ENCODE measurements at regions not wholly inside any gene's neighbourhood (a gene's known extent, or its start where the extent isn't known, plus 50 kb on each side); places are given as distances from the start of the nearest gene placed in this dataset.

DNA sequence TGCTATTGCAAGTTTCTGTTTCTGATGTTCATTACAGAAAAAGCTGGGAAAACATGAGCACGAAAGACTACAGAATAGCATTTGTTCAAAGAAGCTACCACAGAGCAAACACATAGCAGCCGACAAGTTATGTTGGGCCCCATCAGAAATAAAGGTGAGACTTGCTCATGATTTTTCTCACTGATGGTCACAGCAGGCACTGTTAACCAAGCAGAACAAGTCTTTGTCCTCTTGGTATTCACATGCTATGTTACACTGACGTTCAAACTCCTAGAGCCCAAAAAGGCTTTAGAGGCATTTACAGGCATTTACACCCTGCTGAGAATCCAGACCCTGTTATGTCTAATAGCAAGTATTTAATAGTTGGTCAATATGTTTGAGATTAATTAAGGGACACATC is 235.0 kb upstream of the HNMT start:
- DNase-seq: no peak

DNA sequence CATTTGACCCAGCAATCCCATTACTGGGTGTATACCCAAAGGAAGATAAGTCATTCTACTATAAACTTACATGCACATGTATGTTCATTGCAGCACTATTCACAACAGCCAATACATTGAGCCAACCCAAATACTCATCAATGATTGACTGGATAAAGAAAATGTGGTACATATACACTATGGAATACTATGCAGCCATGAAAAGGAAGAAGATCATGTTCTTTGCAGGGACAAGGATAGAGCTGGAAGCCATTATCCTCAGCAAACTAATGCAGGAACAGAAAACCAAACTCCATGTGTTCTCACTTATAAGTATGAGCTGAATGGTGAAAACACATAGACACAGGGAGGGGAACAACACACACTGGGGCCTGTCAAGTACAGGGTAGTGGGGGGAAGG is 226.7 kb upstream of the HNMT start:
- DNase-seq: no peak

DNA sequence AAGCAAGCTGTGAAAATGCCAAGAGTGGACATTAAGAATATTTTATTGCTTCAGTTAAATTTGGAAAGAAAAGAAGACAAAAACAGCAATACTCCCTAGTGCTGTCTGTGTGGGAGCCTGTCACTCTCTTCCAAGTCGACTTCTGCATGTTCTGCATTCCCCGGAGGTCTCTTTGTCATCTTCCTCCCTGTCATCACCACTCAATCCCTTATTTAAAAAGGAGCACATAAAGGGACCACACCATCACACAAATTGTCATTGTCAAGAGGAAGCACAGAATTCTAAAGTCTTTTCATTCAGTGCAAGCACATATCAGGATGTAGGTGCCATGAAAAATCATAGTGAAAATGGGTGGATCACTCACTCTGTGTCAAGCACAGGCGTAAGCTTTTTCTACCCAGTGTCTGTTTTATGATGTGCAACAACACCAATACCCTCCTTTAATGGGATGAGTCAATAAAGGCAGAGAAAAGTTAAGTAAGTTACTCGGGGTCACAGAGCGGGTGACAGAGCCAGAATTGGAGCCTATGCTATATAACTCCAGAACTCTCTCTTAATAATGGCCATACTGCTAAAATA is 222.4 kb upstream of the HNMT start:
- no peak for DNase-seq

DNA sequence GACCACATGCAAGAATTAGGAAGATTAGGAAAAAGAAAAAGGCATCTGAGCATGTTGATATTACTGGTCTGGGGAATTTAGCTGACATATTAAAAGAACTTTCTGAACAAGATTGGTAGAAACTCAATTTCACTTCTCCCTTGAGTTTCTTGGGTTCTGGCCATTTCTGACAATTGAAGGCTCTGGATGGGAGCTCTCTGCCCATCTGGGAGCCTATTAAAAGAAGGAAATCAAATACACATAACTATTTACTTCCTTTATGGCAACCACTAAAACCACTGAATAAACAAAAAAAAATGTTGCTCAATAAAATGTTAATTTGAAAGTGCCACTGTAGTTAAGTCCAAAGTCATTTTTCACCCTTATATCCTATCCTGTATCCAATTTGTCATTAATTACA is 216.8 kb upstream of the HNMT start:
- no peak for DNase-seq

DNA sequence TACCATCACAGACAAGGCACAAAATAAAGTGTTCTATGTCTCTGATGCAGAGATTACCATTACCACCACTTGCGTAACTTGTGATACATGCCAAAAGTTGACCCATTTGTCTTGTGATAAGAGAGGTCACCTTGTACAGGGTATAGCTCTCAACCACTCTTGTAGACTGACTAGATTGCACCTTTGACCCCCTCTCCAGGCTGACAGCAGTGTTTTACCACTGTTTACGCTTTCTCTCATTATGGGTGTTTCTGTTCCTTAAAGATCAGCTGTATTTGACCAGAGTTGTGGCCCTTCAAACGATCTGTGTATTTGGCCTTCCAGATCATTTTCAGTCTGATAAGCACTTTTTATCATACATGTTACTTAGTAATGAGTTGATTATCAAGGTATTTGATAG is 215.7 kb upstream of the HNMT start:
- no peak for DNase-seq

DNA sequence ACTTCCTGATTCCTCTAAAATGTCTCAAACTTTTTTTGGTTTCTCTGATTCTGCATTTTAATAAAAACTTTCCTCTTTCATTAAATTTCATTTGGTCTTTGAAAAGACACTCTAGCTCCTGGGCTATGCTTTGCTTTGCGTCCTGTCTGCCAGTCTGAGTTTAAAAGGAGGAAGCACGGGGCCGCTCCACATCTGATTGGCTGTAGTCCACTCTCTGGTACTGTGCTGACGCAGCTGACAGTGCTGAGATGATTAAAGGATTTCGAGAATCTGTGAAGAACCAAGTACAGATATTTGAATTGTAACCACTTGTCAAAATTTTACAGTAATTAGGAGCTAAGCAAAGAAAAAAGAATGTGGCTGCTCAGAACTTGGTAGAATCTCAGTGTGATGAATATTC is 199.6 kb upstream of the HNMT start:
- DNase-seq: no peak

DNA sequence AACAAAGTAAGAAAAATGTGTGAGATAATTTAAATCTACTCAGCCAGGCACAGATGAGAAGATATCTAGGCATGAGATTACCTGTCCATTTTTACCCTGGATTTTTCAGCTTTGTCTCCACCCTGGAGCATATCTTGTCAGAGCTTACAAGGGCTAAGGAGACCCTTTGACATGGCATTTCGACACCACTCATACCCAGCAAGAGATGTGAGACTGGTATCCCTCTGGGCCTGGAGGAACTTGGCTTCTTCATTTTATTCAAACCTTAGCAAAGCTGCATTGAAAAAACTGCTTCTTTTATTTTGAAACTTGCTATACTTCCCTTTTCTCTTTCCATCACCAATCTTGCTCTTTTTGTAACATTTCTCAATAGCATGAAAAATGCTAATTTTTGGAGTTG is 194.9 kb upstream of the HNMT start:
- no peak for DNase-seq

DNA sequence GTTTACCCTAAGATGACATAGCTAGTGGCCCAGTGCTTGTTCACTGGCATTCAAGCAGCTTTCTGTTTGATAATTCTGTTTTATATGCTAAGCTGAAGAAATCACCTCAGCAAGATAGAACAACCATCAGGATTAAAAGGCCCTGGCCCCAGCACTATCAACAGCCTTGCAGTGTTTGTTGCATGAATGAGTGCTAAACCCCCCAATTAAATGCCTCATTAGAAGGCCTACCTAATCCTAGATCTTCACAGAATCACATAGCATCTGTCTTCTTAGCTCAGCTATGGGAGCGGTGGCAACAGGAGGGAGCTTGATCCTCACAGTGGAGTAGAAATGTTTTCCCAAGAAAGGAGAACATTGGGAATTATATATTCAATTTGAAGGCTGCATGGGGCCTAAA is 194.1 kb upstream of the HNMT start:
- DNase-seq: no peak

DNA sequence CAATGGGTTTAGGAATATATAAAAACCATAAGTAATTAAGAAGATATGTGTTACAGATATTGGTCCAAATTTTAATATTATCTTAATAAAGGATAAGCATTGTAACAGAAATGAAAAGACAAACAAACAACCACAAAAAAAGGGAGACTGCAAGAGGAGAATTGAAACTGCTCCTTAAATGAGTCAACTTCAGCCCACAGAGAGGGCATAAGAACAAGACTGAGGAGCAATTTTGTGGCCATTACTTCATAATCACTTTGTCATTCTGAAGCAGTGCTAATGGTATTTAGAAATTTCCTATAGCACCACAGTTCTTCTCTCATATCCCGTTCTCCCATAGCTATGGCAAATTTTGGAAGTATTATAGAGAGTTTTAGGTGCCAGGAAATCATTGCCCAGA is 193.2 kb upstream of the HNMT start:
- no peak for DNase-seq

DNA sequence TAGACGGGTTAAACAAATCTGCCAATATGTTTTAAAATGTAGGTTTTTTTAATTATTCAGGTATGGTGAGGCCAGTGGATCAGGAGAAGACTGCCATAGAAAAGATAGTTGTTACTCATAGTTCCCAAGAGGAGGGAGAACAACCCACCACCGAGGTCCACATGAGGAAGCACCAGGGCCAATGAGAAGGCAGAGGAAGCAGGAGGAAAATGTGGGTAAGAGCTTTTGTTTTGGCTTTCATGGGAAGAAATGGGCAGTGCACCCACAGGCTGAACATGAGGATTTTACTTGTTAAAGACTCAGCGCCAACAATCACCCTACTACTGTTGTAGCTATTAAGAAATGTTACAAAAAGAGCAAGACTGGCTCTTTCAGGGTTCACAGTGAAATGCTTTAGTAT is 191.8 kb upstream of the HNMT start:
- DNase-seq: no peak

DNA sequence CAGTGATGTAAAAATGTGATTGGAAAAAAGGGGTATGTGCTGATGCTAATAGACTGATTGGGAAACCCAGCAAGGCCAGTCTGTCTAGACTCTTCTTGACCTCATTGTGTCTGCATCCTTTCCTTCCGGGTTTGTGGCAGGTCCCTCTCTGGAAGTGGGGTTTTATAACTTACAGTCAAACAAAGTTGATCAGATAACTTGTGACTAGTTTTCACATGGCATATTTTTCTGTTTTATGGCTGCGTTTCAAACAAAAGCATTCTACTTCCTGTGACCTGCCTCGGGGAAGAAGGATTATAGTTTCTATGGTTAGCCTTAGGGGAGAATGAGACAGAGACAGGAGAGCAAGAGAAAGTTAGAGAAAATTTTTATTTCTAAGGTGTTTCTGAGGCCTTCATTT is 188.7 kb upstream of the HNMT start:
- no peak for DNase-seq

DNA sequence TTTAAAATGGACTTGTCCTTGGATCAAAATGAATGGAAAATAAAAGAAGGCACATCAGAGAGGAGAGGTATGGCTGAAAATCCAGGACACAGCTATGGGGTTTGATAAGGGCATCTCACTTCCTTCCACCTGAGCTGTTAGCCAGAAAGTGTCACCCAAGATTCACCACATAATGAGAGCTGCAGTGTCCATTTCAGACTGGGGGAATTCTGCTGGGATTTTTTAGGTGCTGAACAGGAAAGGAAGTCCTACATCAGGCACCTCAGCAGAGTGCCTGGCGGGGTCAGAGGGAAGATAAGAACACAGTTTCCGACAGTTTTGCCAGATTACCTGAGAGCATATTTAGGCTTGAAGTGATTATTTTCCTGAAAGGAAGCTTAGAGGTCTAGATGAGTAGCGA is 187.6 kb upstream of the HNMT start:
- DNase-seq: no peak

DNA sequence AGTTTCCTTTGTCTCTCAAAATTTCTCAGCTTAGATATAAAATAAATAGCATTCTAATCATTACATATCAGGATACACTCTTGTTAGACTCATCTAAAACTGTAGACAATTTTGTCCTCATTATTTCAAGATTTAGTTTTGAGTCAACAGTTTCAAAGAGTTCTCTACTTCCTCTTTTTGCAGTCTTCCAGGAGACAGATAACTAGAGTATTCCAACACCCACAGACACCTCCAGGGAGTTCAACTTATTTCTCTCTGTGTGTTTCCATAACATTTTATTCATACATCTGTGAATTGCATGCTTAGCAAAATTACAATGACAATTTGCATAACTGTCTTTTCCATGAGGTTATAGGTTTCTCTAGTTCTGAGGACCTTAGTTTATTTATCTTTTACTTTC is 166.6 kb upstream of the HNMT start:
- DNase-seq: no peak

DNA sequence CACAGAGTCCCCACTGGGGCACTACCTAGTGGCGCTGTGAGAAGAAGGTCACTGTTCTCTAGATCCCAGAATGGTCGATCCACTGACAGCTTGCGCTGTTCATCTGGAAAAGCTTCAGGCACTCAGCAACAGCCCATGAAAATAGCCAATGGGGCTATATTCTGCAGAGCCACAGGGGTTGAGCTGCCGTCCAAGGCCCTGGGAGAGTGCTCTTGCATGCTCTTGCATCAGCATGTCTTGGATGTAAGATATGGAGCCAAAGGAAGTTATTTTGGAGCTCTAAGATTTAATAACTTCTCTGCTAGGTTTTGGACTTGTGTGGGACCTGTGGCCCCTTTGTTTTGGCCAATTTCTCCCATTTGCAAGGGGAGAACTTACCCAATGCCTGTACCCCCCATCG is 164.7 kb upstream of the HNMT start:
- DNase-seq: no peak

DNA sequence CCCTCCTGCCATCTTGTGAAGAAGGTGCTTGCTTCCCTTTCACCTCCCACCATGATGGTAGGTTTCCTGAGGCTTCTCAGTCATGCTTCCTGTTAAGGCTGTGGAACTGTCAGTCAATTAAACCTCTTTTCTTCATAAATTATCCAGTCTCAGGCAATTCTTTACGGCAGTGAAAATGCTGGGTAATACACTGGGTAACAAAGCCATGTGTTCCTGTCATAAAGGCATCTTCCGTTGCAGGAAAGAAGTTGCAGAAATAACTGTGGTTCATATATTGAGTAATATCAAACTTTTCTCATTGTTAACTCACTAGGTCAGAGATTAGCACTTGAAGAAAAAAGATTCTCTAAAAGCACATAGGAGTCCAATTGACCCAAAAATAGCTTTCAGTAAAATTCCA is 163.9 kb upstream of the HNMT start:
- DNase-seq: no peak

DNA sequence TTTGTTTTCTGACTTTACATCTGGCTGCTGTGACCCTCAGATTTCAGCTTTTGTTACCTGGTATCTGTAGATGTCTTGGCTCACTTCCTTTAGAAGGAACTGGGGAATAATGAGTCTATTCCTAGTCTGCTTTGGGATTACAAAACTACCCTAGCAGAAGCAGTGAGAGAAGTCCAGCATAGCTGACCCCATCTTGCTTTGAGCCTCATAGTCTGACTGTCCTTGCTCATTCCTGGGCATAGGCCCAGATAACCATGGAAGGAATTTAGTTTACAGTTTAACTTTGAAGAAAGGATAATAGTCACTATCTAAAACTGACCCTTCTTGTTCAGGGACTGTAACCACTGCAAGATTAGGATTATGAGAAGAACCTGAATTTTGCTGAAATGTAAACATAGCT is 163.0 kb upstream of the HNMT start:
- DNase-seq: no peak

DNA sequence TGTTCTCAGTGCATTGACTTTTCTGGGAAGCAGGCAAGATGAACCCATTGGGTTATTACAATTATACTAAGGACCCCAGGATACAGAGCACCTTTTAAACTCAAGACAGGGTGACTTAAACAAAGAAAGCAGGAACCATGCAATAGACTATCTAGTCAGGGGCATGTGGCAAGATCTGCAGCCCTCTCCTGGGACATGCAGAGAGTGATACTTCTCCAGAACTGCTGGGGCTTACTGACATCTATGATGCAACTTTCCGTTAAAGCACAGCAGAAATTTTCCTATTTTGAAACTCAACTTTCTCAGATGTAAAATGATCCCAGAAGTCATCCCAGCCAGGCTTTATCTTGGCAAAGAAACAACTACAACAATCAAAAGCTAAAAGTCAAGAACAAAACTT is 162.2 kb upstream of the HNMT start:
- no peak for DNase-seq

DNA sequence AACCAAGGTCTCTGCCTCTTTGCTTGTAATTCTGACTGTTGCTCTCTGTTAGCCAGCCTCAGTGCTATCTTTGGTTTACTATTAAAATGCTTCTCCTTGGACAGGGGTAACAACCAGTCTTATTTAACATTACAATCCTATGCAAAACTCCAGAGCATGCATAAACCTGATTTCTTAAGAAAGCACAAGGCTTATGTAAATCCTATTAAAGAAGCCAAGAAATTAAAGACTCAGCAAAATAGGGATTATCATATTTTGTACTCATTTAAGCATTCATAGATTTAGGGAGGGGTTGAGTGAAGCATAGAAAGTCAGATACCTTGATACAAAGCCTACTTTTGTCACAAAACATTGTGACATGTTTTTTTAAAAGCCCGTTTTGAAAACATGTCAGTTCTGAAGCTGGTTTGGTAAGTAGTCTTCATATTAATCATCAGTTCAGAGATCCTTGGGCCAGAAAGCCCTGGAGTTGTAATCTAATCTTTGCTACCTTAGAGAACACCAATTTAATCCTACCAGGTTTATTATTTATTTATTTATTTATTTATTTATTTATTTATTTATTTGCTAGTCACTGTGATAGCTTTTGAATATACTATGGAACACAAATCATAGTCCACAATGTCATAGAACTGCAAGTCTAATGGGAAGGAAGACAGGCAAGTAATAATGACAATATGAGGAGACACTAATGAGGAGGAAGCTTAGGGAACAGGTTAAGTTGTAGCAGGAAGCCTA is 158.0 kb upstream of the HNMT start:
- no peak for DNase-seq

DNA sequence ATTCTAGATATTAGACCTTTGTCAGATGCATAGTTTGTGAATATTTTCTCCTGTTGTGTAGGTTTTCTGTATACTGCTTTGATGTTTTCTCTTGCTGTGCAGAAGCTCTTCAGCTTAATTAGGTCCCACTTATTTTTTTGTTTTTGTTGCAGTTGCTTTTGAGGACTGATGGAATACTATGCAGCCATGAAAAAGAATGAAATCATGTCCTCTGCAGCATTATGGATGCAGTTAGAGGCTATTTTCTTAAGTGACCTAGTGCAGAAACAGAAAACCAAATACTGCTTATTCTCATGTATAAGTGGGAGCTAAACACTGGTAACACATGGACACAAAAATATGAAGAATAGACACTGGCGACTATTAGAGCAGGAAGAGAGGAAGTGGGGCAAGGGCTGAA is 155.0 kb upstream of the HNMT start:
- DNase-seq: no peak

DNA sequence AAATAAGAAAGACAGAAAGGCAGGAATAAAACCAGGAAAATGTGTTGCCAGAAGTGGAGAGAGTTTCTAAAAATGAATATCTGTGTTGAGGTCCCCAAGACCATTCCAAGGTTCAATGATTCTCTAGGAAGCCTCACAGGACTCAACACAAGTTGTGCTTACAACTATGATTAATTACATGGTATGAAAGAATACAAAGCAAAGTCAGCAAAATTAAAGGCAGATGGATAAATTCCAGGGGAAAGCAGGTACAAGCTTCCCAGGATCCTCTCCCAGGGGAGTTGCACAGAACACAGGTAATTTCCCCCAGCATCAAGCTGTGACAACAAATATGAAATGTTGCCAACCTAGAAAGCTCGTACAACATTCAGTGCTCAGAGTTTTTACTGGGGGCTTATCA is 154.4 kb upstream of the HNMT start:
- no peak for DNase-seq

DNA sequence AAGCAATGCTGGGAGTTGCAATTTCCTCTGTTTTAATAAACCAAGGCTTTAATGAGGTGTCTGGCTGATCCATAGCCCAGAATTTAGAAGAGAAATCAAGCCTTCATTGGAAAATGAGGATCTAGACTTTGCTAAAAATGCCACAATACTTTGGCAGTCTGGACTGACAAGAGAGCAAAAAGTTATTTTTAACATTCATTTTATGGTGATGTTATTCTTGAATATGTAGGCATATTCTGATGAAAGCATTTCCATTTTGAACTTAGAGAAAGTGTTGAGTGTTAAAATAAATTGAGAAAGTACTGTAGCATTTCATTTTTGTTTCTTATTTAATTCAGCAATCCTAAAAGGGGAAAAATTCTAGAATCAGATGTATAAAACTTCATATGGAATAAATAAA is 151.8 kb upstream of the HNMT start:
- DNase-seq: no peak

DNA sequence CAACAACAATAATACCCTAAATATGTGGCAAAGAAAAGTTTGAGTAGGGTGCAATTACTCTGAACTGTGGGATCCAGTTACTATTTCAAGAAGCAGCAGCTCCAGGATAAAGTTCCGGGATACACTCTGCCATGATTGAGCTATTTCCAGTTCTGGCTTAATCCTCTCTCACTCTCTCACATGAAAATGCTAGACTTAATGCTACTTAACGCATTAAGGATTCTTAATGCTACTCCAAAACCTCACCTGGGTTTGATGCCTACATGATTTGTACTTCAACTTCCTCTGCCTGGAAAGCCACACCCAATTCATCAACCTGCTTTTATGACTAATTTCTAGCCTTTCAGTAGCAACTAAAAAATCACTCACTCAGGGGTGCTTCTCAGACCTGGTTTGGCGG is 151.1 kb upstream of the HNMT start:
- no peak for DNase-seq

DNA sequence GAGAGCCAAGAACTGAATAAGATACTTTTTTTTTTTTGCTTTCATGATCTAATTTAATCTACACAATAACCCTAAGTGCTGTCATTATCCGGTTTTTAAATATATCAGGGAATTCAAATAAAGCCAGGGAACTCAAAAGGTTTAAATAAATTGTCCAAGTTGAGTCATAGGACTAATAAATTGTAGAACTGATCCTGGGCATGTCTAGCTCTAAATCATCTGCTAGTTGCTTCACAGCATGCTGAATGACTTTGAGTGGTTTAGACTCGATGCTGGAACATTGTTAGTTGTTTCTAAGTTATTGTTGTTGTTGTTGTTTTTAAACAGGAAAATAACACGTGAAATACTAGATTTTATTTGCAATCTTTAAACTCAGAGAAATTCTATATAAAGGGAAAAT is 147.2 kb upstream of the HNMT start:
- DNase-seq: no peak

DNA sequence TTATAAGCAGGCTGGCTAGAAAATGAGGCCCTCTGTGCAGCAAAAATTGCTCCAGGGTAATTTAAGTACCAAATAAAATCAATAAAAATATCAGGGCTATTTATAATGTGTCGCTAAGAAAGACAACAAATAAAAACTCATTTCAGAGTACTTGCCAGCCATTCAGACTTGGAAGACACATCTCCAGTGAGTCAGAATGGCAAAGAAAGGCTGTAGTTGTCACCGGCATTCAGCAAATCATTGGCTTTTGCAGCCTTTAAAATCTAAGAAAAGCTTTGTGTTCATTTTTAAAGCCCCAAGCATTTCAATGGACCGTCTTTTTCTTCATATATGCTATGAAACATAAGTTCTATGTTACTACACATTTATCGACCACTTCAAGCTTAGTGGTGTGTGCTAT is 141.1 kb upstream of the HNMT start:
- no peak for DNase-seq

DNA sequence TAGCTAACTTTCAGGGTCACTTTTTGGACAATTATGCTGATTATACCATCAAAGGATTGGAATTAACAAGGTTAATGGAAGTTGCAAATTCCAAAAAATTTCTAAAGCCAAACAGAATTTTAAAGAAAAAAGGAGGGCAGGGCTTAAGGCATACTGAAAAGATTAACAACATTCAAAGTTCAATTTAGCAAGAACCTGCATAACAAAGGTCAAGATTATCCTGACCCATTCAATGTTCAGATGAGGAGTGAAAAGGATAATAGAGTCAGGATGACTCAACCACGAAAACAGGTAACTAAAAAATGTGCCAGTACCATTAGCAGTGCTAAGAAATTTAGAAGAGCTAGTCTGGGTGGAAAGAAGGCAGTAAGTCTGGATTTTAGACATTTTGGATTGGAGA is 139.8 kb upstream of the HNMT start:
- DNase-seq: no peak
